Neural progenitor cell (in vitro differentiated cells): ENCODE measurements at regions not wholly inside any gene's neighbourhood (a gene's known extent, or its start where the extent isn't known, plus 50 kb on each side); places are given as distances from the start of the nearest gene placed in this dataset.

Experiments used
- DNase-seq: peaks from one replicate; pipeline ENCODE4 v3.0.0-alpha.2; 2016; ENCODE audit warnings: low spot score
- H2AFZ ChIP-seq: fragments of 200-600 bp; sonication (generic); replicated peaks from 2 replicates; pipeline ENCODE4 v1.6.1; 2016; ENCODE audit warnings: antibody characterized with exemption
- H3F3A ChIP-seq: fragments of 200-600 bp; sonication (generic); 2 replicates; pipeline ENCODE4 v1.6.1; 2016; ENCODE audit warnings: antibody characterized with exemption, low read depth
- H3K27ac ChIP-seq: fragments of 200-600 bp; sonication (generic); 2 replicates; pipeline ENCODE4 v1.5.1; 2016; ENCODE audit warnings: mild to moderate bottlenecking
- H3K27me3 ChIP-seq: fragments of 200-600 bp; sonication (generic); 2 replicates; pipeline ENCODE4 v1.6.1; 2016; ENCODE audit warnings: mild to moderate bottlenecking, moderate library complexity
- H3K36me3 ChIP-seq: fragments of 200-600 bp; sonication (generic); 2 replicates; pipeline ENCODE4 v1.5.1; 2016
- H3K4me1 ChIP-seq: fragments of 200-600 bp; sonication (generic); 2 replicates; pipeline ENCODE4 v1.6.1; 2016; ENCODE audit warnings: mixed run types
- H3K4me2 ChIP-seq: fragments of 200-600 bp; sonication (generic); 2 replicates; pipeline ENCODE4 v1.6.1; 2016
- H3K4me3 ChIP-seq: fragments of 200-600 bp; sonication (generic); 2 replicates; pipeline ENCODE4 v1.5.1; 2016
- H3K79me2 ChIP-seq: fragments of 200-600 bp; sonication (generic); 2 replicates; pipeline ENCODE4 v1.6.1; 2016; ENCODE audit warnings: low read depth
- H3K9ac ChIP-seq: fragments of 200-600 bp; sonication (generic); 2 replicates; pipeline ENCODE4 v1.6.1; 2016
- H3K9me3 ChIP-seq: fragments of 200-600 bp; sonication (generic); 2 replicates; pipeline ENCODE4 v1.5.1; 2016; ENCODE audit warnings: low read depth
- H4K20me1 ChIP-seq: fragments of 200-600 bp; sonication (generic); 2 replicates; pipeline ENCODE4 v1.6.1; 2016; ENCODE audit warnings: low read depth
- H3K27ac Mint-ChIP-seq: 3 replicates; pipeline ENCODE4 v1.8.0; 2021; ENCODE audit warnings: mixed read lengths
- H3K27me3 Mint-ChIP-seq: 2 replicates; pipeline ENCODE4 v1.8.0; 2022; ENCODE audit warnings: low read depth, mild to moderate bottlenecking, inconsistent platforms, moderate library complexity, mixed read lengths; ENCODE audit not compliant: insufficient read depth
- H3K36me3 Mint-ChIP-seq: 3 replicates; pipeline ENCODE4 v1.8.0; 2021; ENCODE audit warnings: mixed read lengths
- H3K4me1 Mint-ChIP-seq: 3 replicates; pipeline ENCODE4 v1.8.0; 2021; ENCODE audit warnings: mixed read lengths
- H3K4me3 Mint-ChIP-seq: 3 replicates; pipeline ENCODE4 v1.8.0; 2021; ENCODE audit warnings: mild to moderate bottlenecking, moderate library complexity, mixed read lengths
- H3K9me3 Mint-ChIP-seq: 3 replicates; pipeline ENCODE4 v1.8.0; 2020; ENCODE audit warnings: mixed read lengths
- CTCF ChIP-seq: fragments of 200-600 bp; sonication (generic); IDR thresholded peaks from 2 replicates; pipeline ENCODE4 v1.5.1; 2017; ENCODE audit warnings: antibody characterized with exemption, mild to moderate bottlenecking
- EZH2 ChIP-seq: fragments of 200-600 bp; sonication (generic); IDR thresholded peaks from 2 replicates; pipeline ENCODE4 v1.6.1; 2017; ENCODE audit warnings: antibody characterized with exemption, mild to moderate bottlenecking, moderate library complexity
- EZH2phosphoT487 ChIP-seq: fragments of 200-600 bp; sonication (generic); IDR thresholded peaks from 2 replicates; pipeline ENCODE4 v1.6.1; 2017; ENCODE audit warnings: antibody characterized with exemption

DNA sequence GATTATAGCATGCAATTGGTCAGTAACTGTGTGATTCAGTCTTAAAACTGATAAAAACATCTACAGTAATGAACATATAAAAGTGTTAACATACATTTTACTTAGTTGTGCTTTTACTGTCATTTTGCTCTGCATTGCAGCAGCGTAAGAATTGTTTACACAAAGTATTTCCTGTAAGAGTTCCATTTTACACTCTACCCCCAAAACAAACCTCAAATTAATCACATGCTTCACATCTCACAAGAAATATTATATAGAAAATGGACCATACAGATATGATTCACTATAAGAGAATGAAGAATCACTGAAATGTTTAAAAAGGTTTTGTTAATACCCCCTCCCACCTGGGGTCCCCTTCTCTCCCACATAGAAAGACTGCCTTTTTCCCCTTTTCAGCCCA is 225.9 kb upstream of the LRRN1 start:
- Mint-ChIP-seq H3K27ac (no peak overlapping the region), H3K27me3 (peaks cover 2% of the 10 kb centered on the region), H3K4me1 (peaks cover 9% of the 10 kb centered on the region), H3K36me3 (no peaks in the 10 kb centered on the region), H3K9me3 (no peaks in the 10 kb centered on the region), H3K4me3 (no peak overlapping the region)
- Histone ChIP-seq H3K9me3 (no peaks in the 10 kb centered on the region), H3F3A (no peaks in the 10 kb centered on the region), H3K79me2 (no peaks in the 10 kb centered on the region), H3K36me3 (no peaks in the 10 kb centered on the region), H3K9ac (no peak overlapping the region), H3K4me2 (no peak overlapping the region), H4K20me1 (no peaks in the 10 kb centered on the region), H3K4me1 (no peaks in the 10 kb centered on the region), H3K27ac (no peak overlapping the region), H3K4me3 (no peak overlapping the region), H3K27me3 (no peaks in the 10 kb centered on the region), H2AFZ (no peak overlapping the region)
- no peak for DNase-seq
- no peak for TF ChIP-seq CTCF
- no peak for TF ChIP-seq EZH2
- TF ChIP-seq EZH2phosphoT487, result no peak

DNA sequence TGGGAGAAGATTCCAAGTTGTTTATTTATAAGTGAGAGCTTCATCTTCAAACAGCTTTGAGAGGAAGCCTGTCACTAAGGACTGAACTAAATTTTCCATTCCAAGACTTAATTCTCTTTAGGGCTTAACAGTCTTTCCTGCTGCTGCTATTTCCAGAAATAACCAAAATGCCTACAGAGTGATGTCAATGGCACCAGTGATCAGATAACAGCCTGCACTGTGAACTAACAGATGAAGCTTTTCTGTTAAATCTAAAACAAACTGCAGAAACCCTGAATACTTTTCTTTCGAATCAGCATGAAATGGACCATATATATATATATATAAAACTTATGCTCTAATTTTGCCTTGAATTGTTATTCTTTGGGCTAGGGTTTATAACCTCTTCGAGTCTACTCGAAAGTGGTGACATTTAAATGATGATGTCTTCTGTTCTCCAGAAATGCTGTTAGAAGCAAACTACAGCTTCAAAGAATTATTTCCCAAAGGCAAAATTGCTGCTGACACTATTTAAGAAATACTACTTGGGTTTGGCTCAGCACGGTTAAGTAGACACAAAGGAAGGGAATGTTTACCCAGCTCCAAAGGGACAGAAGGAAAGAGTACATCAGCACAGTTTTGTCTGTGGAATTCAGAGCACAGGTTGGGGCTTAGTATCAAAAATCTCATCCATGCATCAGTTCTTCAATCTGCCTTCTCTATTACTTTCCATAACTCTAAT is 238.5 kb upstream of the LRRN1 start:
- no peaks in the 10 kb centered on the region for H3K27me3 Mint-ChIP-seq
- peaks cover 3% of the 10 kb centered on the region for H3K9me3 Mint-ChIP-seq
- H3K27ac ChIP-seq, result no peak overlapping the region
- H4K20me1 ChIP-seq, result no peaks in the 10 kb centered on the region
- no peaks in the 10 kb centered on the region for H3K4me1 ChIP-seq
- H3K36me3 ChIP-seq, result no peaks in the 10 kb centered on the region
- no peak overlapping the region for H3K4me3 ChIP-seq
- H3K4me2 ChIP-seq, result no peak overlapping the region
- no peaks in the 10 kb centered on the region for H3K9me3 ChIP-seq
- no peaks in the 10 kb centered on the region for H3K36me3 Mint-ChIP-seq
- no peaks in the 10 kb centered on the region for H3K79me2 ChIP-seq
- no peak overlapping the region for H3K4me3 Mint-ChIP-seq
- H2AFZ ChIP-seq, result no peak overlapping the region
- no peak for TF ChIP-seq CTCF
- no peak for TF ChIP-seq EZH2
- no peak for TF ChIP-seq EZH2phosphoT487
- no peak for DNase-seq
- no peaks in the 10 kb centered on the region for H3K27me3 ChIP-seq
- no peak overlapping the region for H3K27ac Mint-ChIP-seq
- no peaks in the 10 kb centered on the region for H3F3A ChIP-seq
- H3K9ac ChIP-seq, result no peak overlapping the region
- H3K4me1 Mint-ChIP-seq, result no peaks in the 10 kb centered on the region

- Histone ChIP-seq H3K4me1 (no peaks in the 10 kb centered on the region), H3F3A (no peaks in the 10 kb centered on the region), H3K4me3 (no peak overlapping the region), H3K9me3 (no peaks in the 10 kb centered on the region), H4K20me1 (no peaks in the 10 kb centered on the region), H3K27ac (no peak overlapping the region), H3K27me3 (no peaks in the 10 kb centered on the region), H3K79me2 (no peaks in the 10 kb centered on the region), H3K4me2 (no peak overlapping the region), H3K9ac (no peak overlapping the region), H2AFZ (no peak overlapping the region), H3K36me3 (no peaks in the 10 kb centered on the region)
- no peaks in the 10 kb centered on the region for H3K36me3 Mint-ChIP-seq
- no peaks in the 10 kb centered on the region for H3K27me3 Mint-ChIP-seq
- DNase-seq, result no peak
- TF ChIP-seq EZH2phosphoT487, result no peak
- TF ChIP-seq CTCF, result no peak
- no peak for TF ChIP-seq EZH2
- no peak overlapping the region for H3K4me3 Mint-ChIP-seq
- no peak overlapping the region for H3K27ac Mint-ChIP-seq
- H3K9me3 Mint-ChIP-seq, result peaks cover 3% of the 10 kb centered on the region
- H3K4me1 Mint-ChIP-seq, result no peaks in the 10 kb centered on the region
Measured at GRCh38 chr3:3559786-3560185, 239.4 kb upstream of the LRRN1 start.
